Hepatocyte (in vitro differentiated cells): ENCODE measurements at regions not wholly inside any gene's neighbourhood (a gene's known extent, or its start where the extent isn't known, plus 50 kb on each side); places are given as distances from the start of the nearest gene placed in this dataset.
"Not testable (repeated sequence)": the region's sequence is repeated elsewhere in the genome, so short reads cannot be mapped to it uniquely, and the experiment has no call there.

Experiments
- CTCF ChIP-seq: fragments of 200-600 bp; sonication (generic); IDR thresholded peaks from 2 replicates; pipeline ENCODE4 v1.5.1; 2016; ENCODE audit warnings: antibody characterized with exemption, mild to moderate bottlenecking; ENCODE audit not compliant: poor library complexity
- EZH2 ChIP-seq: fragments of 200-600 bp; sonication (generic); IDR thresholded peaks from 2 replicates; pipeline ENCODE4 v1.6.1; 2016; ENCODE audit warnings: antibody characterized with exemption, mild to moderate bottlenecking, borderline replicate concordance

DNA sequence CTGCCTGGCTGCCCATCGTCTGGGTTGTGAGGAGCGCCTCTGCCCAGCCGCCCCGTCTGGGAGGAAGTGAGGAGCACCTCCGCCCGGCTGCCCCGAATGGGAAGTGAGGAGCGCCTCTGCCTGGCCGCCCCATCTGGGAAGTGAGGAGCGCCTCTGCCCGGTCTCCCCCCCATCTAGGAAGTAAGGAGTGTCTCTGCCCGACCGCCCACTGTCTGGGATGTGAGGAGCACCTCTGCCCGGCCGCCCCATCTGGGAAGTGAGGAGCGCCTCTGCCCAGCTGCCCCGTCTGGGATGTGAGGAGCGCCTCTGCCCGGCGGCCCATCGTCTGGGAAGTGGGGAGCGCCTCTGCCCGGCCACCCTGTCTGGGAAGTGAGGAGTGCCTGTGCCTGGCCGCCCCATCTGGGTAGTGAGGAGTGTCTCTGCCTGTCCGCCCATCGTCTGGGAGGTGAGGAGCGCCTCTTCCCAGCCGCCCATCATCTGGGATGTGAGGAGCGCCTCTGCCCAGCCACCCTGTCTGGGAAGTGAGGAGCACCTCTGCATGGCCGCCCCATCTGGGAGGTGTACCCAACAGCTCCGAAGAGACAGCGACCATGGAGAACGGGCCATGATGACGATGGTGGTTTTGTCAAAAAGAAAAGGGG, 98.0 kb upstream of the VSTM2A start:
- not testable (repeated sequence) for TF ChIP-seq CTCF, EZH2
